ENCODE measurements at regions not wholly inside any gene's neighbourhood (a gene's known extent, or its start where the extent isn't known, plus 50 kb on each side); places are given as distances from the start of the nearest gene placed in this dataset.

- no peak overlapping the region for H3K4me3 ChIP-seq
- intact Hi-C loops (cut with DNase I; ENCODE audit: low total_unique reads): no loop called here
- 75 to 84% methylated on average over 1 to 4 of the region's 4 CpGs for WGBS, 2 donors (ENCODE audit: low coverage in 1 of 2)
- TF ChIP-seq POLR2A (IDR thresholded peaks at IDR 0.05) (no peak), EP300 (IDR thresholded peaks at IDR 0.05; ENCODE audit: low read depth) (no peak), CTCF (IDR thresholded peaks at IDR 0.05) (no peak), POLR2AphosphoS5 (IDR thresholded peaks at IDR 0.05) (no peak)
- H3K27me3 ChIP-seq: no peaks in the 10 kb centered on the region
- H3K4me1 ChIP-seq: no peaks in the 10 kb centered on the region
- DNase-seq: no peak
- no peaks in the 10 kb centered on the region for H3K36me3 ChIP-seq
- H3K9me3 ChIP-seq: no peaks in the 10 kb centered on the region
- H3K27ac ChIP-seq: no peak overlapping the region
- in situ Hi-C loops (cut with MboI; ENCODE audit: low pct_ligation_motif_present in 1 of 4, low pct_unique_long_range_greater_than_20kb in 1 of 4, low sequenced_read_pairs in 3 of 4): no loop called here
Measured at GRCh38 chr15:81789403-81789802, 256.4 kb downstream of the MEX3B start.

DNA sequence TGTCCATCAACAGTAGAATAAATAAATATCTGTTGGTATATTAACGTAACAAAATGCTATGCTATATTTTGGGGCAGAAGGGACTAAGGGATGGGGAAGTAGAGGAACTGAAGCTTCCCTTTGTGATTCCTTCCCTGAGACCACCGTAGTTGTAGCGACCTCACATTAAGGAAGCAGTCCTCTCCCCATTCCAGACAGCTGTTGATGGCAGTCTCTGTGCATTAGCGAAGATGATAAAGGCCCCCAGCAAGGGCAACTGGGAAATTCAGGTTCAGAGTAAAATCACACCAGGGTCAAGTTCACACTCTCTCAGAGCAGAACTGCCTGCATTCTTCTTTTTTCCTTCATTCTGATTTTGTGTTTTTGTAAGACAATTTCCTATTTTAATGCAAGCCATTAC, 259.0 kb downstream of the MEX3B start:
- DNase-seq: no peak
- in situ Hi-C loops (cut with MboI; ENCODE audit: low pct_ligation_motif_present in 1 of 4, low pct_unique_long_range_greater_than_20kb in 1 of 4, low sequenced_read_pairs in 3 of 4) (no loop called here), intact Hi-C loops (cut with DNase I; ENCODE audit: low total_unique reads) (no loop called here)
- no peaks in the 10 kb centered on the region for H3K27me3 ChIP-seq
- no peaks in the 10 kb centered on the region for H3K4me1 ChIP-seq
- H3K4me3 ChIP-seq: no peak overlapping the region
- H3K27ac ChIP-seq: no peak overlapping the region
- TF ChIP-seq EP300 (IDR thresholded peaks at IDR 0.05; ENCODE audit: low read depth) (no peak), CTCF (IDR thresholded peaks at IDR 0.05) (no peak), POLR2AphosphoS5 (IDR thresholded peaks at IDR 0.05) (no peak), POLR2A (IDR thresholded peaks at IDR 0.05) (no peak)
- 84 to 88% methylated on average over 4 of the region's 4 CpGs for WGBS, 2 donors (ENCODE audit: low coverage in 1 of 2)
- no peaks in the 10 kb centered on the region for H3K9me3 ChIP-seq
- no peaks in the 10 kb centered on the region for H3K36me3 ChIP-seq

- H3K27me3 ChIP-seq: no peaks in the 10 kb centered on the region
- H3K27ac ChIP-seq: no peak overlapping the region
- no peak for DNase-seq
- H3K9me3 ChIP-seq: no peaks in the 10 kb centered on the region
- intact Hi-C loops (cut with DNase I; ENCODE audit: low total_unique reads) (no loop called here), in situ Hi-C loops (cut with MboI; ENCODE audit: low pct_ligation_motif_present in 1 of 4, low pct_unique_long_range_greater_than_20kb in 1 of 4, low sequenced_read_pairs in 3 of 4) (no loop called here)
- no peak overlapping the region for H3K4me3 ChIP-seq
- H3K36me3 ChIP-seq: no peaks in the 10 kb centered on the region
- TF ChIP-seq CTCF (IDR thresholded peaks at IDR 0.05): no peak
- no peak for TF ChIP-seq POLR2A (IDR thresholded peaks at IDR 0.05)
- TF ChIP-seq POLR2AphosphoS5 (IDR thresholded peaks at IDR 0.05): no peak
- no peak for TF ChIP-seq EP300 (IDR thresholded peaks at IDR 0.05; ENCODE audit: low read depth)
- H3K4me1 ChIP-seq: no peaks in the 10 kb centered on the region
- WGBS, 2 donors (ENCODE audit: low coverage in 1 of 2): 93 to 94% methylated on average over 2 to 5 of the region's 5 CpGs
Measured at GRCh38 chr15:81785679-81786078, 260.1 kb downstream of the MEX3B start.

DNA sequence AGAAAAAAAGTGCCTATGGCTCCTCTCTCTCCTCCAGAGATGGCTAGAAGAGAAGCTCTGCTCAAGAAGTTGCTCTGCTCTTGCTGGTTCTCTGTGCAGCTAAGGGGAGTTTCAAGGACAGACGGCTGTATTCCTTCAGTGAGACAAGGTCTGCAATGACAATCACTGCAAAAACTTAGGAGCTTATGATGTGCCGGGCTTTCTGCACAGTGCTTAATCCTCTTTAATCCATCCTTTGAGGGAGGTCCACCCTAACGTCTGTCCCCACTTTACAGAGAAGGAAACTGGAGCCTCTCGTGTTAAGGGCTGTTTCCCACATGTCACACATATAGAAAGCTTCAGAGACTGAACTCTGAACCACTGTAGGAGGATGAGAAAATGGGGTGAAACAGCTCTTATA, 260.6 kb downstream of the MEX3B start:
- in situ Hi-C loops (cut with MboI; ENCODE audit: low pct_ligation_motif_present in 1 of 4, low pct_unique_long_range_greater_than_20kb in 1 of 4, low sequenced_read_pairs in 3 of 4) (no loop called here), intact Hi-C loops (cut with DNase I; ENCODE audit: low total_unique reads) (no loop called here)
- no peaks in the 10 kb centered on the region for H3K27me3 ChIP-seq
- TF ChIP-seq POLR2AphosphoS5 (IDR thresholded peaks at IDR 0.05) (no peak), POLR2A (IDR thresholded peaks at IDR 0.05) (no peak), EP300 (IDR thresholded peaks at IDR 0.05; ENCODE audit: low read depth) (no peak), CTCF (IDR thresholded peaks at IDR 0.05) (no peak)
- no peaks in the 10 kb centered on the region for H3K36me3 ChIP-seq
- H3K4me3 ChIP-seq: no peak overlapping the region
- no peaks in the 10 kb centered on the region for H3K9me3 ChIP-seq
- WGBS, 2 donors (ENCODE audit: low coverage in 1 of 2): 71 to 100% methylated on average over 1 to 4 of the region's 4 CpGs
- H3K4me1 ChIP-seq: no peaks in the 10 kb centered on the region
- H3K27ac ChIP-seq: no peak overlapping the region
- no peak for DNase-seq

All from transverse colon (tissue), 4 donors.